IMR-90 (cell line): ENCODE measurements at regions not wholly inside any gene's neighbourhood (a gene's known extent, or its start where the extent isn't known, plus 50 kb on each side); places are given as distances from the start of the nearest gene placed in this dataset.

ENCODE experiments used
- ATAC-seq: fragments of 200-7000 bp; cut with Tn5 transposase; 2 replicates; pipeline ENCODE4 v1.9.1; 2020; ENCODE audit warnings: low read depth, mild to moderate bottlenecking, moderate library complexity
- BruUV-seq: library from RNA; stranded (reverse); fragments of 400-500 nt; replicated peaks from 2 replicates; lab custom pipeline; 2021; lab: Mats Ljungman, UMichigan
- CTCF ChIA-PET: fragments of 300-600 bp; formaldehyde crosslinking; extraction: SDS; loops from one replicate; lab custom pipeline; 2021; ENCODE audit warnings: antibody characterized with exemption; lab: Yijun Ruan, JAX
- POLR2A ChIA-PET: fragments of 300-600 bp; sonication (Branson Sonifier 250); formaldehyde crosslinking; loops from one replicate; lab custom pipeline; 2022; ENCODE audit warnings: antibody characterized with exemption; ENCODE audit not compliant: unreplicated experiment; lab: Charles Lee
- DNase-seq: peaks from one replicate; pipeline ENCODE4 v3.0.0; 2013
- H2AFZ ChIP-seq: replicated peaks from 2 replicates; pipeline ENCODE3; 2013; ENCODE audit warnings: low read length, mild to moderate bottlenecking; ENCODE audit not compliant: poor library complexity
- H2AK5ac ChIP-seq: 2 replicates; pipeline ENCODE4 v1.6.1; 2013; ENCODE audit warnings: low read depth, low read length, inconsistent platforms
- H2AK9ac ChIP-seq: replicated peaks from 2 replicates; pipeline ENCODE3; 2013; ENCODE audit warnings: mild to moderate bottlenecking, low read depth, low read length, moderate library complexity; ENCODE audit not compliant: poor library complexity
- H2BK120ac ChIP-seq: 2 replicates; pipeline ENCODE4 v1.6.1; 2013; ENCODE audit warnings: low read depth, low read length, inconsistent platforms
- H2BK15ac ChIP-seq: 3 replicates; pipeline ENCODE4 v1.6.1; 2013; ENCODE audit warnings: low read depth, low read length, inconsistent platforms
- H2BK20ac ChIP-seq: 2 replicates; pipeline ENCODE4 v1.6.1; 2013; ENCODE audit warnings: low read depth, mild to moderate bottlenecking, inconsistent platforms, low read length, moderate library complexity
- H2BK5ac ChIP-seq: 2 replicates; pipeline ENCODE4 v1.6.1; 2013; ENCODE audit warnings: mild to moderate bottlenecking, low read depth, low read length, inconsistent platforms; ENCODE audit not compliant: poor library complexity, severe bottlenecking
- H3K14ac ChIP-seq: replicated peaks from 2 replicates; pipeline ENCODE4 v1.6.1; 2013; ENCODE audit warnings: low read depth, low read length, inconsistent platforms
- H3K18ac ChIP-seq: 2 replicates; pipeline ENCODE4 v1.6.1; 2013; ENCODE audit warnings: low read depth, low read length, control low read depth
- H3K23ac ChIP-seq: 2 replicates; pipeline ENCODE4 v1.6.1; 2013; ENCODE audit warnings: low read depth, low read length, inconsistent platforms
- H3K27ac ChIP-seq: 2 replicates; pipeline ENCODE4 v1.5.1; 2013; ENCODE audit warnings: mild to moderate bottlenecking, control low read depth, low read length; ENCODE audit not compliant: insufficient read depth
- H3K27me3 ChIP-seq: 2 replicates; pipeline ENCODE4 v1.6.1; 2013; ENCODE audit warnings: low read length; ENCODE audit not compliant: control insufficient read depth, insufficient read depth
- H3K36me3 ChIP-seq: 2 replicates; pipeline ENCODE4 v1.6.1; 2013; ENCODE audit warnings: low read length, mixed read lengths; ENCODE audit not compliant: control insufficient read depth, insufficient read depth
- H3K4ac ChIP-seq: 2 replicates; pipeline ENCODE4 v1.6.1; 2013; ENCODE audit warnings: low read depth, low read length, inconsistent platforms
- H3K4me1 ChIP-seq: 2 replicates; pipeline ENCODE4 v1.6.1; 2013; ENCODE audit warnings: low read length, mixed read lengths; ENCODE audit not compliant: control insufficient read depth, insufficient read depth
- H3K4me2 ChIP-seq: 2 replicates; pipeline ENCODE4 v1.6.1; 2013; ENCODE audit warnings: low read depth, mild to moderate bottlenecking, control low read depth, low read length, moderate library complexity
- H3K4me3 ChIP-seq: 2 replicates; pipeline ENCODE4 v1.5.1; 2013; ENCODE audit warnings: low read depth, mild to moderate bottlenecking, control low read depth, low read length, moderate library complexity; ENCODE audit not compliant: insufficient read depth
- H3K56ac ChIP-seq: 2 replicates; pipeline ENCODE4 v1.6.1; 2013; ENCODE audit warnings: low read length, inconsistent platforms; ENCODE audit not compliant: insufficient read depth; ENCODE audit errors: extremely low read depth
- H3K79me1 ChIP-seq, 2 experiments: 2 replicates each; pipeline ENCODE4 v1.6.1; 2013; ENCODE audit warnings: low read length in 2 of 2, inconsistent platforms in 1 of 2, low read depth in 1 of 2
- H3K9ac ChIP-seq: 2 replicates; pipeline ENCODE4 v1.6.1; 2013; ENCODE audit warnings: low read depth, low read length, control low read depth
- H3K9me1 ChIP-seq: 2 replicates; pipeline ENCODE4 v1.6.1; 2013; ENCODE audit warnings: low read length, inconsistent platforms; ENCODE audit not compliant: insufficient read depth
- H3K9me3 ChIP-seq: 2 replicates; pipeline ENCODE4 v1.6.1; 2013; ENCODE audit warnings: low read length; ENCODE audit not compliant: control insufficient read depth, insufficient read depth
- H4K20me1 ChIP-seq: 2 replicates; pipeline ENCODE4 v1.6.1; 2013; ENCODE audit warnings: low read length, inconsistent platforms; ENCODE audit not compliant: insufficient read depth
- H4K5ac ChIP-seq: 2 replicates; pipeline ENCODE4 v1.6.1; 2013; ENCODE audit warnings: mild to moderate bottlenecking, low read depth, low read length, control low read depth
- H4K8ac ChIP-seq, 2 experiments: 2 replicates each; pipeline ENCODE4 v1.6.1; 2013; ENCODE audit warnings: low read depth in 2 of 2, low read length in 2 of 2, control low read depth in 1 of 2, inconsistent platforms in 1 of 2
- H4K91ac ChIP-seq: 2 replicates; pipeline ENCODE4 v1.6.1; 2013; ENCODE audit warnings: low read depth, low read length, inconsistent platforms; ENCODE audit not compliant: insufficient read depth
- FOS ChIP-seq: fragments of 150-350 bp; IDR thresholded peaks from 2 replicates; pipeline ENCODE4 v1.6.1; 2016; ENCODE audit warnings: low read depth, low read length
- POLR2A ChIP-seq: IDR thresholded peaks from 2 replicates; pipeline ENCODE4 v1.6.1; 2012; ENCODE audit warnings: mild to moderate bottlenecking, low read depth, low read length
- WGBS, 2 experiments: methylation state at CpG; one replicate each; pipeline versions ENCODE4 v1.1.5 to v1.1.7; 2013; ENCODE audit warnings: missing lambda C conversion rate in 2 of 2; ENCODE audit not compliant: insufficient read length in 1 of 2; ENCODE audit errors: extremely low coverage in 2 of 2; 5-methylcytosine and 5-hydroxymethylcytosine counted together
- dilution Hi-C: fragments of 300-500 bp; cut with HindIII; formaldehyde crosslinking; loops from one replicate; pipeline ENCODE4 v1.14.3; 2018; ENCODE audit warnings: low sequenced_read_pairs; ENCODE audit not compliant: unreplicated experiment
- in situ Hi-C: fragments of 300-500 bp; cut with MboI; formaldehyde crosslinking; loops from 3 replicates; pipeline ENCODE4 v1.14.3; 2019; ENCODE audit warnings: low sequenced_read_pairs, inconsistent platforms, mixed read lengths
- intact Hi-C: fragments of 100-400 bp; cut with micrococcal nuclease; formaldehyde crosslinking; loops from 2 replicates; pipeline ENCODE4 v1.10.0; 2022

GRCh38 chr4:149113804-149114430, 671.7 kb upstream of the NR3C2 start:
- Histone ChIP-seq H3K9me3 (no peaks in the 10 kb centered on the region), H4K20me1 (no peaks in the 10 kb centered on the region), H3K4ac (peak overlapping the region; percentile 65; the same call in 1 of the 2 replicates), H3K23ac (peak overlapping the region; percentile 28; the same call in 1 of the 2 replicates), H4K91ac (peak overlapping the region; percentile 43; the same call in 1 of the 2 replicates), H2BK120ac (peak overlapping the region; percentile 97), H3K27me3 (no peaks in the 10 kb centered on the region), H3K56ac (peak overlapping the region; percentile 40; the same call in 1 of the 2 replicates), H2AK5ac (no peak overlapping the region), H3K9me1 (peaks cover 3% of the 10 kb centered on the region; the same call in 1 of the 2 replicates), H4K5ac (peak overlapping the region; percentile 64; the same call in 1 of the 2 replicates), H4K8ac (peak overlapping the region in 1 of 2 experiments; percentile 93; a peak in 2 of 4 replicates), H2AK9ac (no peak overlapping the region), H3K79me1 (no peaks in the 10 kb centered on the region; a peak in 1 of 4 replicates), H3K27ac (no peak overlapping the region), H3K9ac (no peak overlapping the region), H2BK15ac (0 out of 3 replicates have a peak overlapping the region, but pooled peaks have one; percentile 58), H3K4me3 (no peak overlapping the region), H2BK5ac (peak overlapping the region; percentile 81), H3K18ac (peak overlapping the region; percentile 92; the same call in 1 of the 2 replicates), H3K4me1 (peaks cover 5% of the 10 kb centered on the region), H3K36me3 (no peaks in the 10 kb centered on the region), H2BK20ac (peak overlapping the region; percentile 97), H3K4me2 (peak overlapping the region; percentile 65), H3K14ac (peak overlapping the region; percentile 75), H2AFZ (no peak overlapping the region)
- peak; percentile 87 for DNase-seq
- ChIA-PET POLR2A (interaction anchor here (0.7 kb wide), 1 partner anchor 50 kb away, joined by 3 read pairs; no protein-coding TSS in a partner anchor), CTCF (interaction anchor here (0.6 kb wide), 1 partner anchor 47 kb away, joined by 3 read pairs; no protein-coding TSS in a partner anchor)
- in situ Hi-C loops, result no loop called here
- intact Hi-C loops, result loop anchor here (5.0 kb wide), 1 partner anchor 148 kb away; no protein-coding TSS in a partner anchor
- dilution Hi-C loops, result no loop called here
- WGBS, 2 experiments, result no CpG with 5 or more reads among the region's 1 CpG
- no TSS peak for BruUV-seq
- TF ChIP-seq POLR2A (no peak), FOS (peak; percentile 47)
- ATAC-seq, result peak; percentile 91
